ENCODE measurements at regions not wholly inside any gene's neighbourhood (a gene's known extent, or its start where the extent isn't known, plus 50 kb on each side); places are given as distances from the start of the nearest gene placed in this dataset.

GRCh38 chr9:80437825-80438224 is 866.1 kb downstream of the TLE4 start:
- TF ChIP-seq POLR2AphosphoS5 (IDR thresholded peaks at IDR 0.05; ENCODE audit: insufficient read depth in 1 of 2, low read depth in 1 of 2) (no peak), POLR2A (IDR thresholded peaks at IDR 0.05) (no peak), CTCF (IDR thresholded peaks at IDR 0.05) (no peak)

Data from vagina (tissue), 2 donors.